NCI-H1105 (cell line): ENCODE measurements at regions not wholly inside any gene's neighbourhood (a gene's known extent, or its start where the extent isn't known, plus 50 kb on each side); places are given as distances from the start of the nearest gene placed in this dataset.
"Not testable (repeated sequence)": the region's sequence is repeated elsewhere in the genome, so short reads cannot be mapped to it uniquely, and the experiment has no call there.

Experiments used
- DNase-seq: peaks from one replicate; lab custom pipeline; 2025; lab: John Stamatoyannopoulos, UW

GRCh38 chr15:23924686-23925085, 237.6 kb upstream of the NDN start:
- no peak for DNase-seq

GRCh38 chr15:23954931-23955330, 267.8 kb upstream of the NDN start:
- no peak for DNase-seq

GRCh38 chr15:23983500-23984259, 296.6 kb upstream of the NDN start:
- DNase-seq: no peak

GRCh38 chr15:23994273-23994672, 307.2 kb upstream of the NDN start:
- DNase-seq: no peak

- no peak for DNase-seq
Observed at GRCh38 chr15:23998056-23998455, 311.0 kb upstream of the NDN start.

- DNase-seq: no peak
Observed at GRCh38 chr15:24008476-24008875, 321.4 kb upstream of the NDN start.

- no peak for DNase-seq
Observed at GRCh38 chr15:24017470-24017869, 330.4 kb upstream of the NDN start.

- no peak for DNase-seq
Observed at GRCh38 chr15:24039683-24040082, 352.6 kb upstream of the NDN start.

GRCh38 chr15:24054547-24055245, 367.6 kb upstream of the NDN start:
- DNase-seq: no peak

GRCh38 chr15:24067733-24068501, 380.8 kb upstream of the NDN start:
- no peak for DNase-seq

GRCh38 chr15:24075420-24076089, 388.4 kb upstream of the NDN start:
- DNase-seq: no peak

- no peak for DNase-seq
Observed at GRCh38 chr15:24076090-24076784, 389.1 kb upstream of the NDN start.

- DNase-seq: no peak
Observed at GRCh38 chr15:24078310-24079029, 391.4 kb upstream of the NDN start.

GRCh38 chr15:24088941-24089340, 401.8 kb upstream of the NDN start:
- DNase-seq: not testable (repeated sequence)

GRCh38 chr15:24101503-24101902, 414.4 kb upstream of the NDN start:
- not testable (repeated sequence) for DNase-seq

GRCh38 chr15:24107524-24107923, 420.4 kb upstream of the NDN start:
- not testable (repeated sequence) for DNase-seq

GRCh38 chr15:24107948-24108347, 420.8 kb upstream of the NDN start:
- not testable (repeated sequence) for DNase-seq

GRCh38 chr15:24108349-24108748, 421.2 kb upstream of the NDN start:
- not testable (repeated sequence) for DNase-seq

- not testable (repeated sequence) for DNase-seq
Observed at GRCh38 chr15:24139622-24140021, 452.5 kb upstream of the NDN start.

GRCh38 chr15:24145070-24145469, 458.0 kb upstream of the NDN start:
- DNase-seq: not testable (repeated sequence)

- DNase-seq: no peak
Observed at GRCh38 chr15:24146251-24146650, 459.1 kb upstream of the NDN start.
